ENCODE measurements at regions not wholly inside any gene's neighbourhood (a gene's known extent, or its start where the extent isn't known, plus 50 kb on each side); places are given as distances from the start of the nearest gene placed in this dataset.
A peak's percentile ranks its signal among the peaks of the same experiment; 100 is the strongest.
"Not testable (repeated sequence)": the region's sequence is repeated elsewhere in the genome, so short reads cannot be mapped to it uniquely, and the experiment has no call there.

DNA sequence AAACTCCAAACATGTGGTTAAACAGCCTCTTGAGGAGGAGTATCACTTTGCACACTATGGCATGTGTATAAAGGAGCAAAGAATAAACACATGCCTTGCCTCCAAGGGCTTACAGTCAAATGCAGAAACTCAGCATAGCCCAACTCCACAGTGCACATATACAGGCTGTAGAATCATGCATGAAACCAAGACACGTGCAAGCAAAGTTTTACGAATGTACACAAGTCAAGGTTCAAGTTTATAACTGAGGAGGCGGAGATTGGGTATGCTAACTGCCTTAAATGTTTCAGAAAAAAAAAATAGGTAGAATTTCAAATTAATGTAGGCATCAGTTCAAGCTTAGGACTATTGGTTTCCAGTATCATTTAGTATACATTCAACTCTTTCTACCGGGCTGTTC is 321.1 kb downstream of the SOX9 start:
- no peak for DNase-seq

DNA sequence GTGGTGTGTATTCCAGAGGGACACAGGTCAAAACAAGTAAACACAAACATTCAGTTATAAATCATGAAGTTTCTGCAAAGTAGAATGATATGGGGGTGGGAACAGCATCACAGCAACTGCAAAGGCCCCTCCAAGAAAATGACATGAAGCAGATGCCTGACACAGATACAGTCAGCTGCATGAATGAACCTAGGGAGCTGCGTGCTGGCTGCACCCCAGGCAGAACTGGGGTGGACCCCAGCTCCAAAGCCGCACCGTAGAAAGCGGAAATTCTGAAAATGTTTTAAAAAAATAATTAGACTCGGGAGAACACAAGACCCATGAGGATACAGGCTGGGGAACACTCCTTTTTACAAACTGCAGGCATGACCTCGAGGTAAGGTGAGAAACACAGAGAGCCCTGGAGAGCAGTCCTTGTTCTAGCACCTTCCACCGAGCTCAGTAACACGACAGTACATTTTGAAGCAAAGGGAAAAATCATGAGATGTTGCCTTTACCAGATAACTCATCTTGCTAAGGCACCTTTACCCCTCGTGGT is 323.8 kb downstream of the SOX9 start:
- no peak for DNase-seq

DNA sequence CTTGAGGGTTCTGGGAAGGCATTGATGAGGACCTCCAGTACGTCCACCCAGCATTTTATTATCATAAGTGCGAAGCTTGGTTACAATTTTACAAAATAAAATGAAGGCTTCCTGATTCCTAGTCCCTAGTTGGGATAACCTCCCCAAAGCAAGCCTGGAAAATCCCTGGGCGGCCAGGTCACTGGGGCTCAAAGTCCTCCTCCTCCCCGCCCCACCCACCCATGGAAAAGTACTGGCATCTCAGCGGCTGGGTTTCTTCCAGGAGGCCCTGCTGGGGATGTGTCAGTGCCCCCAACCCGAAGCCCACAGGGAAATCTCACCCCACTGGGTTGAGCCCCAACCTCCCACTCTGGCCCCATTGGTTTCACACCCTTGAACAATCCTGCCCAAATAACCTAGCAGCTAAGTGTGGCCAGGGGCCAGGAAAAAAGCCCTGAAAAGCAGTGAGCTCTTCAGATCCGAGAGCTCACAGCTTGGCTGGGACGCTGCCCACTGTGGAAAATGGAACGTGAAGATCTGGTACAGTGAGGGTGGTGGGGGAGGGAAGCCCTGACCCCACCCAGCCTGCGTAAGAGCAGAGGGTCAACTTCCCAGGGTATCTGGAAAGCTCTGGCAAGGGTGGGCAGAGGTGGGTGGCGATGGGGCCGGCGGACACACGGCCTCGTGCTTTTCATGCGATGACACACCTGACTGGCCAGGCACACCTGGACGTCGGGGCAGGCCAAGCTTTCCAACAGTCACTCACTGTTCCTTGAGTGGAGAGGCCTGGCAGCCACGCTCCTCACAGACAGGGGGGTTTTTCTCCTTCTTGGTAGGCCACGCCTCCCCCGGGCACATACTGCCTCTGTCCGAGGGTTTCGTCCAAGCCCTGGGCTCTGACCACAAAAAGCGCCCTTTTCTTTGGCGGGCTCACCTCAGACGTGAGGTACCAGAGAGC is 324.5 kb downstream of the SOX9 start:
- peak in 35 of 56 donors; percentile 3 to 78 (median 35) for DNase-seq

DNA sequence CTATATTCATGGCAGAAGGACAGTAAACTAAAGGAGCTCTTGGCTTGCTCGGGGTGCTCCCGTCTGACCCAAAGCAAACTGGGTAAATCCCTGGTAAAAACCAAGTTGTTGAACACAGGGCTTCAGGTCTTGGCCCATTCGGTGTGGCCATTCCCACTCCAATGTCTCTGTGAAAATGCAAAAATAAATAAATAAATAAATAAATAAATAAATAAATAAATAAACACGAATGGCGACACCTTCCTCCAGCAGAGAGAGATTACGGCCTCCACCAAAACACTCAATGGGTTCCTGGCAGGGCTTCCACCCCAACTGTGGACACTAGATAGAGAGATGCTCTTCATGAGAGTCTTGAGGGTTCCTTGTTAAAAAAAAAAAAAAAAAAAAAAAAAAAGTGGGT is 325.3 kb downstream of the SOX9 start:
- no peak for DNase-seq

DNA sequence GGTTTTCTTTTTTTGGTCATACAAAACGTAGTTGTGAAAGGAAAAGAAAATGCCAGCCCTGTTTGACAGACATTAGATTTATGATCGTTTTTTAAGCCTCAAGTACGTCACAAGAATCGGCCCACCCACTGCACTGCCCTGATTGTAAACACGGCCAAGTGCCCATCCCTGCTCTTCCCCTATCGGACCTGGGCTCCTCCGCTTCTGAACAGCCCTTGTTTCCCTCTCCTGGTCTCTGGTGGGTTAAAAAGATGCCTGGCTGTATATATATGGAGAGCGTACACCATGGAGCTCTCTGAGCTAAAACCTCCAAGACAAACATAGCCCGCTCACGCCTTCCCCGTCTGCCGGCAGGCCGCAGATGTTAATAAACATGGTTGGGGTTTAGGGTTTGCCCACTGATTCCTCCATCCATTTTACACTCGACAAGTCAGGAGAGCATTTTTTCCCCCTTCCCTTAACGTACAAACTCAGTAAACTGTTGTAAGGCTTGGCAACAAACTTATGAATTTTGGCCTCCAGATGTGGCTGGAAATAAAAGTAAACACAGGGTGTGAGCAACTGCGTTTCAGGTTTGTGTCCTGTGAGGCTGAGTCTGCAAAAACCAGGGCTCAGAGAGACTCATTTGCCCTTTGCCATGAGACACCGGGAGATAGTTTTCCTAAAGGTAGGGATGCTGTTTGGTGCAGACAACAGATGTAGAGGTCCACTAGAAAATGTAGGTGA is 325.9 kb downstream of the SOX9 start:
- no peak for DNase-seq

DNA sequence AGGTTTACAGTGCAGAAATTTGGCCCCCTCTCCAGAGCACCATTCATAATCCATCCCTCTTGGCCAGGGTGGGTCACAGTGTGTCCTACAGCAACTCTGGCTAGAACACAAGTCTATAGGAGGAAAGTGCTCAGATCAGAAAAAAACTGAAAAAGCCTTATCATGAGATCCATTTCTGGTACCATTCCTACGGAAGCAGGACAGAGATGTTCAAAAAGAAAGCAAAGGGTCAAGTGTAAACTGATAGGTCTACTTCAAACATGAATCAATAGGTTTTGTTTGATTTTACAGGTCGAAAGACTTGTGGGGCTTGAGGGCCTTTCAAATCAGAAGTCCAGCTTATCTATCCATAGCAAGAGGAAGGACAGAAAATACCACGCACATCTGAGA is 326.4 kb downstream of the SOX9 start:
- no peak for DNase-seq

DNA sequence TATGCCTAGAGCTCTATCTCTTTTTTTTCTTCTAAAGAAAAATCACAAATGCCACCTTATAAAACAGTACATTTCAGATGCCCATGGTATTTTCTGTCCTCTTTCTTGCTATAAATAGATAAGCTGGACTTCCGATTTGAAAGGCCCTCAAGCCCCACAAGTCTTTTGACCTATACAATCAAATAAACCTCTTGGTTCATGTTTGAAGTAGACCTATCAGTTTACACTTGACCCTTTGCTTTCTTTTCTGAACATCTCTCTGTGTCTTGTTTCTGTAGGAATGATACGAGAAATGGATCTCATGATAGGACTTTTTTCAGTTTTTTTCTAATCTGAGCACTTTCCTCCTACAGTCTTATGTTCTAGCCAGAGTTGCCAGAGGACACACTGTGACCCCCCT is 327.2 kb downstream of the SOX9 start:
- no peak for DNase-seq

DNA sequence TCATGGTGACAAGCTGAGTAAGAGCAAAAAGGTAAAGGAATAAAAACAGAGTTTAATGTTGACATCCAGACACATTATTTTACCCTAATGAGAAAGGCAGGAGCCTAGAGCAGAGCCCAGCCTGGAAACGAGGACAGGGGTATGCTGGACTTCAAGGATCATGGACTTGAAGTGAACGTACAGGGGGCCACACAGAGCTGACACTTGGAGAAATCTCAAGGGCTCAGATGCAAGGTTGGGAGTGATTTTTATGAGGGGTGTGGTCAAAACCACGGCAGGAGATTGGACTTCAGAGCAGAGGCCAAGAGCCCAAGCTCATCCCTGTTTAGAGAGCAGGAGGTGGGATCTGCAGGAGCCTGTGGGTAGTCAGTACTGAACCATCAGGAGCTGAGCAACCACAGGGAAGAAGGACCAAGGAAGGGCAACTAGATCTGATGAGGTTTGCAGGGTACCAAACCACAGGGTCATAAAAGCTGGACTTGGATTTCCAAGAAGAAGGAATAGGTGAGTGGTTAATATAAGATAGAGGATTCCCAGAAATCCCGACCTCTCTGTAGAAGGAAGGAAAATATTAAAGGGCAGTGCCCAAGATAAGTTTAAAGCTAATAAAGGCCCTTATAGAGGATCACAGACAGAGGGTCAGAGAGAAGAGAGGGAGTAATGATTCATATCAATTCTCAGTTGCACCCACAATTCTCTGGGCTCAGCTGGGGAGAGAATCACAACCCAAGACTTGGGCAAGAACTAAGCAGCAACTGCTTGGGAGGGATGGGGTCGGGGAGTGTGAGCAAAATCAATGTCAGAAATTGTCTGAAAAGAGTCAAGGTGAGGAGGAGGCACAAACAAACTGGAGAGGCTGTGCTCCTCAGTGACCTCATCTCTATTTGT is 331.7 kb downstream of the SOX9 start:
- no peak for DNase-seq

DNA sequence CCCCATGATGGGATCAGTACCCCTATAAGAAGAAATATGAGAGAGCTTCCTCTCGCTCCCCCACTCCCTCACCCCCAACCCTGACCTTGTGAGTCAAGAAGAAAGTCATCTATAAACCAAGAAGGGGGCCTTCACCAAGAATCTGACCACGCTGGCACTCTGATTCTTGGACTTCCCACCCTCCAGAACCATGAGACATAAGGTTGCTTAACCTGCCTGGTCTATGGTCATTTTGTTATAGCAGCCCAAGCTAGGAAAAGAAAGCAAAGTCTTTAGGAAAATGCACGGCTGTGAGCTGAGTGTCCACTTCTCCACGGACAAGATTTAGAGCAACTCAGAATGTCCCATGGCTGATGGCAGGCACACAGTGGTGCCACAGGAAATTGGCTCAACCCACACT is 333.5 kb downstream of the SOX9 start:
- no peak for DNase-seq

DNA sequence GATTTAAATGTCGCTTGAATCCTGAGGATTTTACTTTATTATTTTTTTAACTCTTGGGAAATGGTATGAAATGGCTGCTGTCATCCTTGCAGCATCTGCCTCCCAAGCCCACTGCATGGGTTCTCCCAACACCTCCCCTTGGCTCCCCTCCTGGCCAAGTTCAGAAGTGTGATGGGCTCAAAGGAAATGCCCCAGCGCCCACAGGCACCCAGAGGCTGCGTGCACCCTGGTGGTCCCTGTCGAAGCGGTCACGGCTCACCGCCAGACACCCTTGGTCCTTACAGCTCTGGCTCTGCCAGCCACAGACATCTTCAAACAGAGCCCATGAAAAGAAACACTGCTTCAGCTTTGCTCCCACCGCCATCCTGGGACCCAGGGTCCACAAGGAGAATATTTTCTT is 334.7 kb downstream of the SOX9 start:
- DNase-seq: no peak

DNA sequence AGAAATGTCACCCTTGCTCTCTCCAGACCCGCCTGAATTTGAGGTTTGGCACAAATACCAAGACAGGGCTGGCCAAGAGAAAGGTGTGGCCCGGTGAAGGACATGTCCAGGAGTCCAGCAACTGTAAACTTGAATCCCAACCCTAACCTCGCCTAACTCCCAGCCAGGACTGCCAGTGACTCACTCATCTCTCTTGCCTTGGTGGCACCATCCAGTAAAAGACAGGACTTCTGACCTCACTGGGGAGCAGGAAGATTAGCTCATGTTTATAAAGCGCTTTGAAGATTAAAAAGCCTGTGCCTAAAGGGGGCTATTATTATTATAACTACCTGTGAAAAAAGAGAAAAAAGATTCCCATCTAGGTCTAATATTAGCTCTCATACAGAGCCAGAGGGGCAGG is 335.3 kb downstream of the SOX9 start:
- no peak for DNase-seq

DNA sequence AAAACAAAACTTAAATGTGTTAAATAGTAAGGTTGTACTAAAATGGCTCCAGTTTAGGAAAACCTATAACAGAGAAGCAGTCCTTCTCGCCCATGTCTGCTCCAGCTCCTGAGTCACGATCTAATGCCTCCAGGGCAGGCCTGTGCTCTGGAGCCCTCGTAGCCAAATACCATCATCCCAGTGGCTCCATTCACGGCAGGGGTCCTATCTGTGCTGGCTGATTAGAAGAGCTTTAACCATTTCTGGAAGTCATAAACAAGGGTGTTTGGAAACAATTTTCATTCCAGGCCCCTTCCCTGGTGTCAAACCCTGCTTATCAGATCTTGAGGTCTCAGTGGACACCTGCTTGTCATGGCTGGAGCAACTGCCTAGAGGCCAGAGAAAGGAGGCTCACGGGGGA is 336.9 kb downstream of the SOX9 start:
- DNase-seq: no peak

DNA sequence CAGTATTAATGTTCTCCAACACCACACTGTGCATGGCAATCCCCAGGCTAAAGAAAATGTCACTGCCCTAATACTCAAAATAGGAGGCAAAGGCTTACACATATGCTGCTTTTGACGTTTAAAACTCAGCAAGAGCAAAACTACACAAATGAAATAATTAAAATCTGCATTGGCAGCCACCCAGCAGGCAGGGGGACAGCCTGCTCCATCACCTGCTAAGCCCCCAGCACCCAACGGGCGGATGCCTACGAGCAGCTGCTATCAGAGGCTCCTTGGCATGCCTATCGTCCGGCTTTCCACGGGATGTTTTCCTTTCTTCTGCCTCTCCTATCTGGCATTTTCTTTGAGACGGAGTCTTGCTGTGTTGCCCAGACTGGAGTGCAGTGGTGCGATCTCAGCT is 337.5 kb downstream of the SOX9 start:
- DNase-seq: no peak

DNA sequence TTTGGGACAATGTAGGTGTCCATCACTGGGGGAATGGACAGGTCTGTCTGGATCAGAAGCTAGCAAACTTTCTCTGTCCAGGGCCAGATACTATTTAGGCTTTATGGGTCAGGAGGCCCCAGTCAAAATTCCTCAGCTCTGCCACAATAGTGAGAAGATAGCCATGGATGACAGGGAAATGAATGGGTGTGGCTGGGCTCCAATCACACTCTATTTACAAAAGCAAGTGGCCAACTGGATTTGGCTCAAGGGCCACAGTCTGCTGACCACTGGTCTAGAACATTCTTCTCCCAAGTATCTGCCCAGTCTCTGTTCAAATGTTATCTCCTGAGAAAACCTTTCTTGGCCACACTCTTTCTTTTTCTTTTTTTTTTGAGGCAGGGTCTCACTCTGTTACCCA is 339.9 kb downstream of the SOX9 start:
- no peak for DNase-seq

DNA sequence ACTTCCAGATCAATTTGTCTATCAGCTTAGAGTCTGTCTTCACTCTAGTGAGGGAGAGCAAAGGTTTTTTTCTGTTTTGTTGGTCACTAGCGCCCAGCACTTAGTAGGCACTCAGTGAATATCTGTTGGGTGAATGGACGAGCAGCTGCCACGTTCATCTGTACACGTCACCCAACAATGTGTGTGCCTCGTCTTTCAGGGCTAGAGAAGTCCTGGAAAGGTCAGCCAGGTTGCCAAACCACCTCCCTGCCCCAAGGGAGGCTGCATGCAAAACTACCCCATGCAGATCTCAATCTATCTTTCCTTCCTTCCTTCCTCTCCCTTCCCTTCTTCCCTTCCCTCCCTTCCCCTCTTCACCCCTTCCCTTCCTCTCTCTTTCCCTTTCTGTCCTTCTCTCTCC is 340.9 kb downstream of the SOX9 start:
- DNase-seq: no peak

DNA sequence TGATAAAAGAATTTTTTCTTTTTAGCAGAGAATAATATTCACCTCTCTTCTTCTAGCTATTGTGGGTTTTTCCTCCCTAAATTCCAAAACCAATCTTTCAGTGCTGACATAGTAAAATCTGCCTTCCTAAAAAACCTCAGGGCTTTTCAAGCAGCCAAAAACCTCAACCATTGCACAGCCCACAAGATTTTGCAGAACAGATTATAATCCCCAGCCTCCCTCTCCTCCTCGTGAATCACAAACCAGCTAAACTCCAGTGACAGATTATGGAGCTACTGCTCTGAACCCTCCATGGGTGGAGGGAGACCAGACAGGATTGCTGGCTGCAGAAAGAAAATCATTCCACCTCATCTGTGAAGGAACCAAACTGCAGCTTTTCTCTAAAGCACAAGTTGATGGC is 341.6 kb downstream of the SOX9 start:
- no peak for DNase-seq

DNA sequence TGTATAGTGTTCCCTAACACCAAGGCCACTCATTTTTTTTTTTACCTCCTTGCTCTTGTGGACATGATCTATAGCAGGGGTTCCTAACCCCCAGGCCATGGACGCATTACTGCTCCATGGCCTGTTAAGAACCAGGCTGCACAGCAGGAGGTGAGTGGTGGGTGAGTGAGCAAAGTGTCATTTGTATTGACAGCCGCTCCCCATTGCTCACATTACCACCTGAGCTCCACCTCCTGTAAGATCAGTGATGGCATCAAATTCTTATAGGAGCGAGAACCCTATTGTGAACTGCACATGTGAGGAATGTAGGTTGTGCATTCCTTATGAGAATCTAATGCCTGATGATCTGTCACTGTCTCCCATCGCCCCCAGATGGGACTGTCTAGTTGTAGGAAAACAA is 342.0 kb downstream of the SOX9 start:
- no peak for DNase-seq

DNA sequence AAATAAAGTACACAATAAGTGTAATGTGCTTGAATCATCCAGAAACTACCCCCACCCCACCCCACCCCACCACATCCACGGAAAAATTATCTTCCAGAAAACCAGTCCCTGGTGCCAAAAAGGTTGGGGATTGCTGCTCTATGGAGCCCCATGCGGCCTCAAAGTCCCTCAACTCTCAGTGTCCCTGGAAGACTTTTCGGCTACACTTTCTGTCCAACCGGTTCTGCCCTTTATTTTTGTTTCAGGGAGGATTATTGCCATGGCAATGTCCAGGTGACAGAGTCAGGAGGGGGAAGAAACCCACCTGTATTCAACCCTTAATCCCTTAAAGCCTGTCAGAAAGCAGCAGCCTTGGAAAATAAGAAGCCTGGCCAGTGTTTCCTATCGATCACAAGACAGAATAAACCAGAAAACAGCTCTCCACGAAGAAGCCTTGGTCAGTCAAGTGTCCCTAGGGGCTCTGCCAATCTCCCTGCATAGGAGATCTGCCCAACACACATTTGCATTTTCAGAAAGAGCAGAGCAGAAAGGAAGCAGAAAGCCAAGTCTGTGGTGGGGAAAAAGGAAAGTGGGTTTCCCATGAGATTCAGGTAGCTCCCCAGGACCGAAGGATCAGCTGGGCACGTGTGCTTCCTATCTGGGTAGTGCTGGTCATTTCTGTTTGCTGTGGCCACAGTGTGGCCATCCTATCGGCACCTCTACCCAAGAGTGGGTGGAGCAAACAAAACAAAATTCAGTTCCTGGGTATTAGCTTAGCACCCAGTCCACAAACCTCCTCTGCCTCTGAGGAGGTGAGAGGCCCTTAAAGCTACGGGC is 342.7 kb downstream of the SOX9 start:
- DNase-seq: peak in 2 of 56 donors; percentile 7 to 11

DNA sequence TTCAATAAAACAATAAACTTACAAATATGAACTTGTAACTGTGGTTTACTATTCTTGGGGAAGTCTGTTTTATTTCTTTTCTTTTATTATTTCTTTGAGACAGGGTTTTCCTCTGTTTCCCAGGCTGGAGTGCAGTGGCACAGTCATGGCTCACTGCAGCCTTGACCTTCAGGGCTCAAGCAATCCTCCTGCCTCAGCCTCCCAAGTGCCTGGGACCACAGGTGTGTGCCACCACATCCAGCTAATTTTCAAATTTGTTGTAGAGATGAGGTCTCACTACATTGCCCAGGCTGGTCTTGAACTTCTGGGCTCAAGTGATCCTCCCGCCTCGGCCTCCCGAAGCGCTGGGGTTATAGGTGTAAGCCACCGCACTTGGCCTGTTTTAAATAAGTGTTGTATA is 343.4 kb downstream of the SOX9 start:
- DNase-seq: not testable (repeated sequence)

DNA sequence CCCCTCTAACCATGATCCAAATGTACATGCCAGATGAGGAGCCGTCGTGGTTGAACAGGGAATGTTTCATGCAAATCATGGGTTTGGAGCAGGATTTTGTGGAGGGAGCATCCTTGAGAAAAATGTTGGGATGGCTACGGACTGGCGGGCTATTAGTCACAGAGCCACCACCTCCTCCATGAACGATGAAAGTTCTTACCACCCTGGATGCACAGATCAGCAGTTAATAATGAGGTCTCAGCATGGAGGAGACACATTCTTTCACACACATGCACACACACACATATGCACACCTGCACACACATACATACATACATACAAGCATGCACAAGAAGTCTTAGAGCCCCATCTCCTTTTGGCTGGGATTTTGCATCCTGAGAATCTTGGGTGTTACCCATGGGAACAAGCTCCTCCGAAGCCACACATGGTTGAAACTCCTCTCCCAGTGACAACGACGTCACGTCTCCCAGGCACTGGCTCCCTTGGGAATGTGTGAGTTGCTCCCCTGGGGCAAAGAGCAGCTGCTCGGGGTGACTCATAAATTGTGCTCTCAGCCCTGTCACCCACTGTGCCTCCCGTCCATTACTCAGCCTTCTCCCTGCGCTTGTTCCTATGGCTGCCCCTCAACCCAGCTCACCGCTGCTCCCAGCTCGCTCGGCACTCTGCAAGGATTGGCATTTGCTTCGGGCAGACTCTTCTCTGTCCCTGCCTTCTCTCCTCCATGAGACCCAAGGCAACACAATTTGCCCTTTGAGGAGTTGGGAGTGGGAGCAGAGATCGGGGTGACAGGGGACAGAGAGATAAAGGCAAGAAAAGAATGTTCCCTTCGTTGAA is 344.6 kb downstream of the SOX9 start:
- DNase-seq: peak in 11 of 56 donors; percentile 14 to 58 (median 28)

All from nucleus accumbens (tissue), 56 donors.